Muscle layer of colon (tissue), 2 donors: ENCODE measurements at regions not wholly inside any gene's neighbourhood (a gene's known extent, or its start where the extent isn't known, plus 50 kb on each side); places are given as distances from the start of the nearest gene placed in this dataset.
"Not testable (repeated sequence)": the region's sequence is repeated elsewhere in the genome, so short reads cannot be mapped to it uniquely, and the experiment has no call there.

Source experiments
- H3K27ac ChIP-seq: one replicate; pipeline ENCODE4 v1.7.0; 2013; ENCODE audit warnings: low read depth, mild to moderate bottlenecking, low read length, moderate library complexity
- H3K27me3 ChIP-seq, 2 donors: one replicate each; pipeline ENCODE4 v1.7.0; 2013; ENCODE audit warnings: low read length in 2 of 2, mild to moderate bottlenecking in 2 of 2; ENCODE audit not compliant: insufficient read depth in 2 of 2, control insufficient read depth in 1 of 2
- H3K36me3 ChIP-seq: one replicate; pipeline ENCODE4 v1.7.0; 2013; ENCODE audit warnings: mild to moderate bottlenecking, low read length; ENCODE audit not compliant: insufficient read depth
- H3K4me1 ChIP-seq: one replicate; pipeline ENCODE4 v1.7.0; 2013; ENCODE audit warnings: mild to moderate bottlenecking, low read length; ENCODE audit not compliant: insufficient read depth
- H3K4me3 ChIP-seq, 2 donors: one replicate each; pipeline ENCODE4 v1.7.0; 2013; ENCODE audit warnings: low read length in 2 of 2, low read depth in 1 of 2, mild to moderate bottlenecking in 1 of 2, moderate library complexity in 1 of 2
- H3K9ac ChIP-seq: one replicate; pipeline ENCODE4 v1.7.0; 2013; ENCODE audit warnings: low read length
- H3K9me3 ChIP-seq: one replicate; pipeline ENCODE4 v1.7.0; 2013; ENCODE audit warnings: mild to moderate bottlenecking, low read length
- donor health status: abdominal sarcoma.
- donor health status: Adenocarcinoma of cecum.

DNA sequence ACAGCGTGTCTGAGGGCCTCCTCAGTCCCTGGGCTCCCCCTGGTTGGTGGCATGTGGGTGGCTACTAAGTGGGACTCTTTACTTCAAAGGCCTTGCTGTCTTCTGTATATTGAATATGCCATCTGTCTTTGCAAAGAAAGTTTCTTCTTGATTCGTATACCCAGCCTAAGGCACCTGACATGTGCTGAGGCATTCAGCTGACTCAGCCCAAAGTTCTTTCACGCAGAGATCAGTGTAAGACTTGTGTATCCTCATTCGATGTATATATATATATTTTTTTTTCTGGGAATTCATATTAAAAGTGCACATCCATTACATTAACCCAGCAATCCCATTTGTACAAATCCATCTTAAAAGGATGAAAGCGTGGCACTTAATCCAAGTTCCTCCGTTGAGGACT lies 115.1 kb upstream of the PMEPA1 start:
- no peaks in the 10 kb centered on the region for H3K27me3 ChIP-seq
- no peak overlapping the region for H3K4me3 ChIP-seq
- H3K4me1 ChIP-seq, result no peaks in the 10 kb centered on the region
- H3K9me3 ChIP-seq, result no peaks in the 10 kb centered on the region
- H3K9ac ChIP-seq, result no peak overlapping the region
- no peak overlapping the region for H3K27ac ChIP-seq
- H3K36me3 ChIP-seq, result no peaks in the 10 kb centered on the region

DNA sequence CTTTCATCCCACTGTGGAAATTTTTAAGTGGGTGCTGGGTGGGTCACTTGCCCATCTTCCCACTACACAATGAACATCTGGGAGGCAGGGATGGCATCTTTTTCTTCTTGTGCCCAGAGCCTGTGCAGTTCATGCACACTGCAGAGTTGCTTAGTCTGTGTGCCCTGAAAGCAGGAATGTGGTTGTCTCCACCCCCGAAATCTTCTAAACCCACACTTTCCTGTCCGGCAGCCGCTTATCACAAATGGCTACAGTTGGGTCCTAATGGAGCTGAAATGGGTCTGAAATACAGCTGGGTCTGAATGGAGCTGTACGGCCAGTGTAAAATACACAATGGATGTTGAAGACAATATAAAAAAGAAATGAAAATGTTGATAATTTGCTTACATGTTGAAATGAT lies 112.1 kb upstream of the PMEPA1 start:
- Histone ChIP-seq H3K9me3 (no peaks in the 10 kb centered on the region), H3K9ac (no peak overlapping the region), H3K4me1 (no peaks in the 10 kb centered on the region), H3K27me3 (peaks cover 0 to 4% of the 10 kb centered on the region in 2 donors), H3K27ac (no peak overlapping the region), H3K36me3 (no peaks in the 10 kb centered on the region), H3K4me3 (no peak overlapping the region)

DNA sequence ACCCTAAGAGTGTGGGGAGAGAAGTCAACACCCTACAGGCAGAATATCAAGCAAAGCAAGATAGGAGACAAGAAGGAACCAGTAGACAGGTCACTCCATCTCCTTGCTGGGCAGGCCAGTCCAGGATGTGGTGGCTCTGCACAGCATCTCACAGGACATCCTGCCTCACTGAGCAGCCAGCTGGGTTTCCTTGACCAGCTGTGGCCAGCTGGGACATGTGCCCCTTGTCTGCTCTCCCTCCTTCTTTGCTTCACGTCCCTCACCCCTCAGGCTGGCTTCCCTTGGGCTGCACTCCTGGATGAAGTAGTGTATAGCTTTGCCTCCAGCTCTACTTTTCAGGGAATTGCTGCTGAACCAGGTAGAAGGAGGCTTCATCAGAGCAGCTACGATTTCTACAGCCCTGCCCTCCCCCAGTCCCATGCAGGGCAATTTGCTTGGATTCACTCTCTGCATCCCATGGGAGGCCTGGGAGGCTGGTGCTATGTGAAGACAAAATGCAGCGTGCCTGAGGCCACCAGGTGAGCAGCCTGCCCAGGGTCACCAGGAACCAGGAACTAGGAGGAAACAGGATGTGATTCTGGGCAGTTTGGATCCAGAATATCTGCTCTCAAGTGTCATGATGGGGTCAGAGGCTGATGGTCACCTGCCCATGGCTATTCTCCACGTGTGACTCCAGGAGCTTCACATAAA lies 110.0 kb upstream of the PMEPA1 start:
- Histone ChIP-seq H3K9ac (no peak overlapping the region), H3K36me3 (no peaks in the 10 kb centered on the region), H3K4me3 (no peak overlapping the region), H3K4me1 (no peaks in the 10 kb centered on the region), H3K9me3 (no peaks in the 10 kb centered on the region), H3K27me3 (peaks cover 0 to 4% of the 10 kb centered on the region in 2 donors), H3K27ac (no peak overlapping the region)

DNA sequence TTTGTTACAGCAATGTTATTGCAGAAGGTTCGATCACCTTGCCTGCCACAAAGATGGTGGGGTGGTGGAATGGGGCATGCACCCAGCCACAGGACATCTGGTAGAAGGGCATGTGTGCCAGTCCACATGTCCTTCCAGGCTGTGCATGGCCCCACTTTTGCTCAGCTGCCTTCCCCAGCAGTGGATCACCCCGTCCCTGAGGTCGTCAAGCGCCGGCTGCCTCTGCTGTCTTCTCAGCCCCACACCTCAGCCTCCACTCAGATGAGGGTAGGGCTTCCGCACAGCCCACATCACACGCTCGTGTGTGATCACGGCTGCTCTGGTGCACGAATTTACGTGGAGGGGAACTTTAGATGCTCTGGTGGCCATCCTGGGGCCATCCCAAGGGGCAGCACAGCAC lies 109.5 kb upstream of the PMEPA1 start:
- Histone ChIP-seq H3K27ac (no peak overlapping the region), H3K9ac (no peak overlapping the region), H3K36me3 (no peaks in the 10 kb centered on the region), H3K27me3 (peaks cover 0 to 4% of the 10 kb centered on the region in 2 donors), H3K9me3 (no peaks in the 10 kb centered on the region), H3K4me3 (no peak overlapping the region), H3K4me1 (no peaks in the 10 kb centered on the region)

DNA sequence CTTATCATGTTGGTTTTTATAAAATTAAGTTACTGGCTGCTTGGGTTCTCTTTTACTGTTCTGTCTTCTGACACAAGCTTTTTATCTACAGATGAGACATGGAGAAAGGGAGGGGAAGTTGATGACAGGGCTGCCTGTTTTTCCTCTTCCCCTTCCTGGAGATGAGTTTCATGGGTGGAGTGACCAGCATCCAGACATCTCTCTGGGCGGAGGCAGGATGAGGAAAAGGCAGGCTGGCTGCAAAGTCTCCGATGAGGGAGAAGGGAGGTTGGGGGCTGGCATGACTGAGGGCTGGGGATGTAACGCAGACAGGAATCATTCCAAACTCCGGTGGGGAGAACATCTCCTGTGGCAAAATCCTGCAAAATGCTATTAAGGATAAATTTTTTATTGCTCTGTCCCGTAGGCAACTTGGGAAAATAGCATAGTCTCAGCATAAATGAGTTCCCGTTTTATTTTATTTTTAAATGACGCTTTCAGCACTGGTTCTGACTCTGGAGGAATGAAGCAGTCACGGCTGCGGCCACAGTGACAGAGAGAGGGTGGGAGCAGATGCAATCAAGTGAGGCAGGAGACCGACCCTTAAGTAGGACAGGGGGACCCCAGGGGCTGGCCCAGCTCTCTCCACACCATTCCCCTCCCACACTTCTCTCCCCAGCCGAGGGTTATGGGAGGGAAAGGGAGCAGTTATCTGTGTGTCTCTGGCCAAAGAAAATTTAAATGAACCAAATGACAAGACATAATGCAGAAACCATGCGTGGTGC lies 108.8 kb upstream of the PMEPA1 start:
- Histone ChIP-seq H3K9ac (no peak overlapping the region), H3K4me3 (no peak overlapping the region), H3K4me1 (no peaks in the 10 kb centered on the region), H3K9me3 (no peaks in the 10 kb centered on the region), H3K27me3 (peaks cover 0 to 4% of the 10 kb centered on the region in 2 donors), H3K36me3 (no peaks in the 10 kb centered on the region), H3K27ac (no peak overlapping the region)

DNA sequence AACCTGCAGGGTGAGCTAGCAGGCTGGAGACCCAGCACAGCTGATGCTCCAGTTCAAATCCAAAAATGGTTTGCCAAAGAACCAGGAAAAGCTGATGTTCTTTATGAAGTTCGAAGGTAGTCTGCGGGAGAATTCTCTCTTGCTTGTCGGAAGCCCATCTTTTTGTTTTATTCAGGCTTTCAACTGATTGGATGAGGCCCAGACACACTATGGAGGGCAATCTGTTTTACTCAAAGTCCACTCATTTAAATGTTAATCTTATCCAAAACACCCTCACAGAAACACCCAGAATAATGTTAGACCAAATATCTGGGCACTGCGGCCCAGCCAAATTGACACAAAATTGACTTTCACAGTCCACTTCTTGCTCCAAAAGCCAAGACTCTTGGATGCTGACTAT lies 105.6 kb upstream of the PMEPA1 start:
- H3K36me3 ChIP-seq, result no peaks in the 10 kb centered on the region
- H3K9ac ChIP-seq, result no peak overlapping the region
- no peaks in the 10 kb centered on the region for H3K9me3 ChIP-seq
- H3K4me1 ChIP-seq, result no peaks in the 10 kb centered on the region
- peaks cover 0 to 4% of the 10 kb centered on the region in 2 donors for H3K27me3 ChIP-seq
- H3K27ac ChIP-seq, result no peak overlapping the region
- no peak overlapping the region for H3K4me3 ChIP-seq

DNA sequence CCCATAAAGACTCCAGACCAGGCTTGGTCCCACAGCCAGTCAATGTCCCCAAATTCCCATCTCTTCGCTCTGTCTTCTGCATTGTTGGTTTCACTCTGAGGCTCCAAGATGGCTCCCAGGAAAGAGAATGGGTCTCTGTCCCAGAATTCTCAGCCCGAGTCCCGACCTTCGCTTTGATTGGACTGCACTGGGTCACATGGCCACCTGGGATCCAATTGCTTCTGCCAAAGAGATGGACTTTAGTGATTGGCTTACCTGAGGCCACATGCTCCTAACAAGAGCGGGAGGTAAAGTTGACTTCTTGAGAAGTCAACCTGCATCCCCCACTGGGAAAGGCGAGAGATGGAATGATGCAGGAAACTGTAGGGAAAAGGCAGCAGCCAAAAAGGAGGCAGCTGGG lies 104.7 kb upstream of the PMEPA1 start:
- no peak overlapping the region for H3K27ac ChIP-seq
- no peaks in the 10 kb centered on the region for H3K9me3 ChIP-seq
- H3K27me3 ChIP-seq, result peaks cover 0 to 4% of the 10 kb centered on the region in 2 donors
- no peaks in the 10 kb centered on the region for H3K4me1 ChIP-seq
- H3K9ac ChIP-seq, result no peak overlapping the region
- H3K4me3 ChIP-seq, result no peak overlapping the region
- no peaks in the 10 kb centered on the region for H3K36me3 ChIP-seq

DNA sequence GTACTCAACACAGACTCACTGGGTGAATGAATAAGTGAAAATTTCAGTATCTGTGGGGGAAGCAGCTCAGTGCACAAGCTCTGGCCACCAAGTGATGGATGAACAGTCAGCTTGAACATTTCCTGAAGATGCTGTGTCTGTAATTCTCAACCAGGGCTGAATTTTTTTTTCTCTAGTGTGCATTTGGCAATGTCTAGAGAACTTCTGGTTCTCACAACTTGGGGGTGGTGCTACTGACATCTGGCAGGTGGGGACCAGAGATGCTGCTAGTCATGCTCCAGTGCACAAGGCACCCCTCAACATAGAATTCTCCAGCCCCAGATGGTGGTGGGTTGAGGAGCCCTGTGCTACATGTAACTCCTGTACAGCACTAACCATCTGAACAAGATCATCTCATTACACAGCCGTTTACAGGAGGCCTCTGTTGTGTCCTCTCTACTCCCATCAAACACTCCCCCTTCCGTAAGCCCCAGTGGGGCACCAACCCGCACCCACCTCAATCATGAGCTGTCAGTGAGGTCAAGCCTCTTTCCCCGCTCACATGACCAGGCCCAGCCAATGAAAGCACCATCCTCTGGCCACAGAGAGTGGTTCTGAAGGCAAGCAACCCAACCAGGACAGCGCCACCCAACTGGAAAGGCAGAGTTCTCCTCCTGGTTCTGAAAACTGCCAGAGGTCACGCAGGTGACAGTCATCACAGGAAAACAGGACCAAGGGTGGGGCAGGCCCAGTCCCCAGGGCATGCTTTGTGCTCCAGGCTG lies 103.9 kb upstream of the PMEPA1 start:
- Histone ChIP-seq H3K36me3 (no peaks in the 10 kb centered on the region), H3K27me3 (no peaks in the 10 kb centered on the region), H3K27ac (no peak overlapping the region), H3K4me3 (no peak overlapping the region), H3K9ac (no peak overlapping the region), H3K9me3 (no peaks in the 10 kb centered on the region), H3K4me1 (no peaks in the 10 kb centered on the region)

DNA sequence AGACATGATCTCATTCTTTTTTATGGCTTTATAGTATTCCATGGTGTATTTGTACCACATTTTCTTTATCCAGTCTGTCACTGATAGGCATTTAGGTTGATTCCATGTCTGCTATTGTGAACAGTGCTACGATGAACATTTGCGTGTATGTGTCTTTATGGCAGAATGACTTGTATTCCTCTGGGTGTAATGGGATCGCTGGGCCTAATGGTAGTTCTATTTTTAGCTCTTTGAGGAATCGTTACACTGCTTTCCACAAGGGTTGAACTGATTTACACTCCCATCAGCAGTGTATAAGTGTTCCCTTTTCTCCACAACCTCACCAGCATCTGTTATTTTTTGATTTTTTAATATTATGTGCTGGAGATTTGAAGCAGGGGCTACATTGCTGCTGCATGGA lies 102.8 kb upstream of the PMEPA1 start:
- not testable (repeated sequence) for H3K36me3 ChIP-seq, H3K9me3 ChIP-seq, H3K9ac ChIP-seq, H3K4me1 ChIP-seq, H3K4me3 ChIP-seq, H3K27me3 ChIP-seq, H3K27ac ChIP-seq

DNA sequence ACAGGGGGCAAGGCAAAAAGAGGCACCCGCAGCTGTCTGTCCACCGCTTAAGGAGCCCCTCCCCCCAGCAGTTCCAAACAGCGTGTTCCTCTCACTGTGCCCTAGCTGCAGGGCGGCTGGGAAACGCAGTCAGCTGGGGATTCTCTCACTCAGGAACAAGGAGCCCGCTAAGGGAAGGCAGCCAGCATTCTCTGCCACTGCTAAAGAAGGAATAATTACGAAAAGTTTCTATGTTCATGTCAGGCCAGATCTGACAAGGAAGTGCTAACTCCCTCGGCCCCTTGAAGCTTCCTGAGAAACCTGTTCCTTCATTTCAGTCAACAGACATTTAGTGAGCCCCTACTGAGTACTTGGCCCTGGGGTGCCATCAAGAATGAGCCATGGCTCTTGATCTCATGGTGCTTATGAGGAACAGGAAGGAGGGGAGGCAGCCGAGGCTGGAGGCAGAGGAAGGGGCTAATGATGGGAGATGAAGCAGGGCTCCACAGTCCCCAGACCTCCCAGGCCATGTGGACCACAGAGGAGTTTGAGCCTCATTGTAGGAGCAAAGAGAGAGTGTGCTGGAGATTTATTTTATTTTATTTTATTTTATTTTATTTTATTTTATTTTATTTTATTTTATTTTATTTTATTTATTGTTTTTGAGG lies 101.7 kb upstream of the PMEPA1 start:
- Histone ChIP-seq H3K4me3 (no peak overlapping the region), H3K36me3 (no peaks in the 10 kb centered on the region), H3K9ac (no peak overlapping the region), H3K9me3 (no peaks in the 10 kb centered on the region), H3K27me3 (no peaks in the 10 kb centered on the region), H3K27ac (no peak overlapping the region), H3K4me1 (peaks cover 5% of the 10 kb centered on the region)
